Skin epidermis (tissue), 12 donors: ENCODE measurements at regions not wholly inside any gene's neighbourhood (a gene's known extent, or its start where the extent isn't known, plus 50 kb on each side); places are given as distances from the start of the nearest gene placed in this dataset.
"Not testable (repeated sequence)": the region's sequence is repeated elsewhere in the genome, so short reads cannot be mapped to it uniquely, and the experiment has no call there.

Experiments
- H3K27ac ChIP-seq, 21 experiments: fragments of 200-600 bp; sonication (generic) in 11 of 21; one replicate each; pipeline ENCODE4 v1.5.0; 2020; ENCODE audit warnings: mild to moderate bottlenecking in 3 of 21, inconsistent platforms in 2 of 21, moderate library complexity in 2 of 21
- H3K4me3 ChIP-seq, 7 experiments: fragments of 200-600 bp; sonication (generic) in 2 of 7; one replicate each; pipeline ENCODE4 v1.5.0; 2020; ENCODE audit warnings: inconsistent platforms in 2 of 7, mild to moderate bottlenecking in 2 of 7, moderate library complexity in 1 of 7

- Histone ChIP-seq H3K27ac (no peak overlapping the region), H3K4me3 (no peak overlapping the region)
Observed at GRCh38 chr4:115259642-115260041, 146.2 kb upstream of the NDST4 start.

- Histone ChIP-seq H3K27ac (no peak overlapping the region), H3K4me3 (no peak overlapping the region)
Observed at GRCh38 chr4:115249808-115250207, 136.4 kb upstream of the NDST4 start.

- Histone ChIP-seq H3K27ac (no peak overlapping the region), H3K4me3 (no peak overlapping the region)
Observed at GRCh38 chr4:115234405-115235093, 121.1 kb upstream of the NDST4 start.

- Histone ChIP-seq H3K4me3 (no peak overlapping the region), H3K27ac (no peak overlapping the region)
Observed at GRCh38 chr4:115233600-115233999, 120.2 kb upstream of the NDST4 start.

GRCh38 chr4:115229873-115230272 is 116.5 kb upstream of the NDST4 start:
- Histone ChIP-seq H3K27ac (no peak overlapping the region), H3K4me3 (no peak overlapping the region)

DNA sequence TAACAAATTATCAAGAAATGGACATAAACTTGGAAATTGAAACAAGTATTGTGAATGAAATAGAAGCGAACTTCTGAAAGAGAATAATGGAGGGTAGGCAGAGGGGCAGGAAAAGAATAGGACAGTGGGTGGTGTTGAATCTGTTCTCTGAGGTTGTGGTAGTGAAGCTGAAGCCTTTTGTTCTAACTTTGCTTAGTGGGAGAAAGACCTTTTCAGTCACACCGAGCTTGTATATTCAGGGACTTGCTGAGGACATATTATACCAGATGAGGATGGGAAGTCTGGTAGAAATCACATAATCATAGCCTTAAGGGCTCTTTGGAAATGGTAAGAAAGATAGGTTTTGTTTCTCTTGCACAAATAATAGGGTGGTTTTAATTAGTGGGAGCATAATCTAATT is 115.4 kb upstream of the NDST4 start:
- Histone ChIP-seq H3K4me3 (no peak overlapping the region), H3K27ac (no peak overlapping the region)

- no peak overlapping the region for H3K4me3 ChIP-seq
Observed at GRCh38 chr4:115222061-115222460, 108.6 kb upstream of the NDST4 start.

GRCh38 chr4:115219862-115220261 is 106.4 kb upstream of the NDST4 start:
- H3K4me3 ChIP-seq: no peak overlapping the region
- no peak overlapping the region for H3K27ac ChIP-seq

More at GRCh38 chr4:115222061-115222460, 108.6 kb upstream of the NDST4 start:
- no peak overlapping the region for H3K27ac ChIP-seq

GRCh38 chr4:115219315-115219860 is 106.0 kb upstream of the NDST4 start:
- Histone ChIP-seq H3K27ac (no peak overlapping the region), H3K4me3 (no peak overlapping the region)

DNA sequence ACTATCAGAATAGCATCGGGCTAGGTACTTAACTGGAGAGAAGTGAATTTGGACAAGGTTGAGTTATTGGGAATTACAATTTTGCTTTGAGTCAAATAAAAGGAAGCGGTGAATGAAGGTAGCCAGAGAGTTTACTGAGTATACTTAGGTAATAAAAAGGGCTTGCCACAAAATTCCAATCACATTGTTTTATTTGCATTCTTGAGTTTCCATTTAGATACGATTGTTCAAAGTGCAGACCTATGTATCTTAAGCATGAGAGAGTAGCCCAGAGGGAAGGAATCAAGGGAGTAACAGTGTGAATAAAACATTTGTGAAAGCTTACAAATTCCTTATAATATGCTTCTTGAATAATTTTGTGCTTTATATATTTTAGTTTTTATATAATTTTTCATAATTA is 102.5 kb upstream of the NDST4 start:
- no peak overlapping the region for H3K4me3 ChIP-seq
- H3K27ac ChIP-seq: no peak overlapping the region

DNA sequence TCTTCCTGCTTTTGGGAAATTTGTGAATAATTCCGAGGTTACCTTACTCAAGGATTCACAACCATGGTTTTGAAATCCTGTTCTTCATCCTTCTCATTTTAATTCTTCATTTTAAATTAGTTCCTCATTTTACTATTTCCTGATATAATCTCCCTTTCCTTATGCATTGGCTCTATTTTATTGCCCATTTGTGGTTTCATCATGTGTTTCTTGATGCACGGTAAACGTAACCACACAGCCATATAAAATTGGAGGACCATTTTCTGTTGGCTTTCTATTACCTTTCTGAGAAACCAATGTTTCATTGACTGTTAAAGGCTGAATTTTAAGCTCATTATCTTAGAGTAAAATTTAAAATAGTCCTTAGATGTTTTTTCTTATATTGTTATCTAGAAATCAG is 100.3 kb upstream of the NDST4 start:
- no peak overlapping the region for H3K4me3 ChIP-seq

GRCh38 chr4:115201042-115201330 is 87.6 kb upstream of the NDST4 start:
- Histone ChIP-seq H3K27ac (no peak overlapping the region), H3K4me3 (no peak overlapping the region)

More for the DNA sequence above, 100.3 kb upstream of the NDST4 start:
- H3K27ac ChIP-seq: no peak overlapping the region

DNA sequence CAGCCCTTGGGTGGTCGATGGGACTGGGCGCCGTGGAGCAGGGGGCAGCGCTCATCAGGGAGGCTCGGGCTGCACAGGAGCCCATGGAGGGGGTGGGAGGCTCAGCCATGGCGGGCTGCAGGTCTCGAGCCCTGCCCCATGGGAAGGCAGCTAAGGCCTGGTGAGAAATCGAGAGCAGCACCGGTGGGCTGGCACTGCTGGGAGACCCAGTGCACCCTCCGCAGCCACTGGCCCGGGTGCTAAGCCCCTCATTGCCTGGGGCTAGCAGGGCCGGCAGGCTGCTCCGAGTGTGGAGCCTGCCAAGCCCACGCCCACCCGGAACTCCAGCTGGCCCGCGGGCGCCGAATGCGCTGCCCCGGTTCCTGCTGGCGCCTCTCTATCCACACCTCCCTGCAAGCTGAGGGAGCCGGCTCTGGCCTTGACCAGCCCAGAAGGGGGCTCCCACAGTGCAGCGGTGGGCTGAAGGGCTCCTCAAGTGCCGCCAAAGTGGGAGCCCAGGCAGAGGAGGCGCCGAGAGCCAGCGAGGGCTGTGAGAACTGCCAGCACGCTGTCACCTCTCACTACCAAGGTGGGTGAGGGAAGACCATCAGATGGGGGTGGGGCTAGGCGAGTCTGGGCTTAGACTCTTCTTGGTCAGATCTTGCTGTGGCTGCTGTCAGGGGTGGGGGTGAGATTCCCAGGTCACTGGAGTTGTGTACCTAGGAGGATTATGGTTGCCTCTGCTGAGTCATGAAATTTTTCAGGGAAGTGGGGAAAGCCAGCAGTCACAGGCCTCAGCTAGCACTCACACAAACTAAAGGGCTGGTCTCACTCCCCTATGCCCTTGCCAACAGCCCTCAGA is 87.0 kb upstream of the NDST4 start:
- H3K4me3 ChIP-seq, H3K27ac ChIP-seq: not testable (repeated sequence)

DNA sequence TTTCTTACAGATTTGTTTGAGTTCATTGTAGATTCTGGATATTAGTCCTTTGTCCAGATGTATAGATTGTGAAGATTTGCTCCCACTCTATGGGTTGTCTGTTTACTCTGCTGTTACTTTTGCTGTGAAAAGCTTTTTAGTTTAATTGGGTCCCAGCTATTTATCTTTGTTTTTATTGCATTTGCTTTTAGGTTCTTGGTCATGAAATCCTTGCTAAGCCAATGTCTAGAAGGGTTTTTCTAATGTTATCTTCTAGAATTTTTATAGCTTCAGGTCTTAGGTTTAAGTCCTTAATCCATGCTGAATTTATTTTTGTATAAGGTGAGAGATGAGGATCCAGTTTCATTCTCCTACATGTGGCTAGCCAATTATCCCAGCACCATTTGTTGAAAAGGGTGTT is 81.2 kb upstream of the NDST4 start:
- not testable (repeated sequence) for H3K4me3 ChIP-seq, H3K27ac ChIP-seq

DNA sequence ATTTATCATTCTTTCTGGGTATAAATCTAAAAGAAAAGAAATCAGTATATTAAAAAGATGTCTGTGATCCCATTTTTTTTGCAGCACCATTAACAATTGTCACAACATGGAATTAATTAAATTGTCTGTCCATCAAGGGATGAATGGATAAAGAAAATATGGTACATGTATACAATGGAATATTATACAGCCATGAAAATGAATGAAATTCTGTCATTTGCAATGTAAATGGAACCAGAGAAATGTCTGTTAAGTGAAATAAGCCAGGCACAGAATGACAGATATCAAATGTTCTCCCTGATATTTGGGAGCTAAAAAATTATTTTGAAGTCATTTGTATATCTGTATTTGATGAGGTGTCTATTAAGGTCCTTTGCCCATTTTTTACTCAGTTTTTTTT is 77.1 kb upstream of the NDST4 start:
- Histone ChIP-seq H3K27ac (no peak overlapping the region), H3K4me3 (no peak overlapping the region)

DNA sequence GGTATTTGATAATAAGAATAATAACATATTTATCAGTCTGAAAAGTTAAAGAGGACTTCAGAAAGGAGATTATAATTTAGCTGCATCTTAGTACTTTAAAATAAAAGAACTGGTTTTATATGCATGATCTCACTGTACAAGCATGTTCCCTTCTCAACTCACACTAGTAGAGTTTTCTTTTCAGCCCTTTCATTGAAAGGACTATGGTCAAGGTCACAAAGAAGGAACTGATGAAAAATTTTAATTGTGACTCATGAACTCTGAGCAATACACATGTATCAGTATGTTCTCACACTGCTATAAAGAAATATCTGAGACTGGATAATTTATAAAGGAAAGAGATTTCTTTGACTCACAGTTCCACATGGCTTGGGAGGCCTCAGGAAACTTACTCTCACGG is 73.7 kb upstream of the NDST4 start:
- H3K27ac ChIP-seq: no peak overlapping the region
- no peak overlapping the region for H3K4me3 ChIP-seq

DNA sequence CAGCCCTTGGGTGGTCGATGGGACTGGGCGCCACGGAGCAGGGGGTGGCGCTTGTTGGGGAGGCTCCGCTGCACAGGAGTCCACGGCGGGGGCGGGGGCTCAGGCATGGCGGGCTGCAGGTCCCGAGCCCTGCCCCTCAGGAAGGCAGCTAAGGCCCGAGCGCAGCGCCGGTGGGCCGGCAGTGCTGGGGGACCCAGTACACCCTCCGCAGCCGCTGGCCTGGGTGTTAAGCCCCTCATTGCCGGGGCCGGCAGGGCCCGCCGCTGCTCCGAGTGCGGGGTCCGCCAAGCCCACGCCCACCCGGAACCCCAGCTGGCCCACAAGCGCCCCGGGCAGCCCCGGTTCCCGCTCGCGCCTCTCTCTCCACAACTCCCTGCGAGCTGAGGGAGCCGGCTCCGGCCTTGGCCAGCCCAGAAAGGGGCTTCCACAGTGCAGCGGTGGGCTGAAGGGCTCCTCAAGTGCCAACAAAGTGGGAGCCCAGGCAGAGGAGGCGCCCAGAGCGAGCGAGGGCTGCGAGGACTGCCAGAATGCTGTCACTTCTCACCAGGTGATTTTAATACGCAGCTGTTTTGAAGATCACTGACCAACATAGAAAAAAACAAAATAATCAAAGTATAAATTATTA is 66.1 kb upstream of the NDST4 start:
- H3K27ac ChIP-seq, H3K4me3 ChIP-seq: not testable (repeated sequence)

- H3K4me3 ChIP-seq, H3K27ac ChIP-seq: not testable (repeated sequence)
Observed at GRCh38 chr4:115178687-115179086, 65.3 kb upstream of the NDST4 start.

DNA sequence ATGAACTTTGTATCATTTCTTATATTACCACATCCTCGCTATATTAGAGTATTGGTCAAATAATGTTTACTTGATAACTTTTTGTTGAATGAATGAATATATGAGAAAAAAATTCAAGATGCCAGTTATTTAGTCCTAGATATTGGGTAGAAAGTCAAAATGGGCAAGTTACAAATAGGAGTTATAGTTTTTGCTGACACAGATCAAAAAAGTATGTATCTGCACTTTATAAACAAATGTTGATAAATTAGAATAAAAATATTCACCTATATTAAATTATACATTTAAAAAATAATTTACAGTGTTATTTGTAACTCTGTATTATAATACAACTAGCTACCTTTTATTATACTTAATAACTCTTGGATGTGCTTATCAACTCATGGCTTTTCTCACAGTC is 57.8 kb upstream of the NDST4 start:
- Histone ChIP-seq H3K27ac (no peak overlapping the region), H3K4me3 (no peak overlapping the region)

- no peak overlapping the region for H3K27ac ChIP-seq
- H3K4me3 ChIP-seq: no peak overlapping the region
Observed at GRCh38 chr4:115165503-115165902, 52.1 kb upstream of the NDST4 start.
